ENCODE measurements at regions not wholly inside any gene's neighbourhood (a gene's known extent, or its start where the extent isn't known, plus 50 kb on each side); places are given as distances from the start of the nearest gene placed in this dataset.

DNA sequence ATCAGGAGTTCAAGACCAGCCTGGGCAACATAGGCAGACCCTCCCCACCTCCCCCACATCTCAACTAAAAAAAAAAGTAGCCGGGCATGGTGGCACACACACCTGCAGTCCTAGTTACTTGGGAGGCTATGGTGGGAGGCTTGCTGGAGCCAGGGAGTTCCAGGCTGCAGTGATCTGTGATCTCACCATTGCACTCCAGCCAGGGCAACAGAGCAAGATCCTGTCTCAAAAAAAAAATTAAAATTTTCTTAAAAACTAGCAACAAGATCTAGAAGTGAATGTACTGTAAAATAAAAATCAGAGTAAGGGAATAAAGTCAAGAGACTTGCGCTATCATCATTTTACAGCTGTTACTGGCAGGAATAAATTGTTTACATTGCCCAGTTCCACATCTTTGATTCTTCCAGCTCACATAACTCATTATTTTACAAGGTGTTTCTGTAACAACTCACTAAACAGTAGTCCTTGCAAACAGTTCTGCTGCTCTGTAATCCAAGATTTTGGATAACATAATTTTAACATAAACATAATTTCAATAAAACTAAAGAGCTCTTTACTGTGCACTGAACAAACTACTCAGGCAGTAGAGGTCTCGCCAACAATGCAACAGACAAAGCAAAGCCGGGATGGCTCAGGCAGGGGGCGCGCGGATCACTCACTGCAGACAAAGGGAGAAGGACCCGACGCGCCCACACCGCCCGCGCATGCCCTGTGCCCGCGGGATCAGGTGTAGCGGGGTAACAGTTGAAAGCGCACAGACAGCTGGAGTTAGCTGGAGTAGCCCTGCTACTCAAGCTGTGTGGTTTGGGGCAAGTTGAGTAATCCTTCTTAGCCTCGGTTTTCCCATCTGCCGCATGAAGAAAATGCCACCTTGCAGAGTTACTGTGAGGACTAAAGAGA is 73.3 kb upstream of the NFE2L3 start:
- DNase-seq = peak; percentile 98
- peak; percentile 73 for TF ChIP-seq CTCF (IDR thresholded peaks at IDR 0.05; ENCODE audit: low read depth, low read length)
- Histone ChIP-seq H3K36me3 (no peaks in the 10 kb centered on the region), H3K27me3 (ENCODE audit: insufficient read depth, low read depth, severe bottlenecking) (no peaks in the 10 kb centered on the region), H3K9me3 (ENCODE audit: severe bottlenecking) (no peaks in the 10 kb centered on the region), H3K27ac (peak overlapping the region; percentile 86), H3K4me3 (ENCODE audit: low read depth, low read length) (no peak overlapping the region)

DNA sequence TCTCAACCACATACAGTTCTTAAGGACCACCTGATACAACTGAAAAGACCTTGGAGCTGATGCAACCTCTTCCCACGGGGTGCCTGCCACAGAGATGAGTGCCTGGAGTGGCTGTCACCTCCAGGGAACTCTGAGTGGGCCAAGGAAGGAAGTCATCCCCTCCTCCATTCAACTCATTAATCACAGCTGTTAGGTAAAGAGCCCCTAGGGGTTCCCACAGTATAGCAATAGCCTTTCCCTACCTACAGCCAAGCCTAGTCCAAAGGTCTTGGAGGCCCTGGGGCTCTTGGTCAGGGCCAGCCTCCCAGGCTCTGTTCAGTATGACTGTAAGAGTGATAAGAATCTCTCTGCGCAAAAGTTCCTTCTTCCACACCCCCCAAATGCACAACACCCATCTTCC is 70.4 kb upstream of the NFE2L3 start:
- Histone ChIP-seq H3K36me3 (no peaks in the 10 kb centered on the region), H3K4me3 (ENCODE audit: low read depth, low read length) (no peak overlapping the region), H3K27me3 (ENCODE audit: insufficient read depth, low read depth, severe bottlenecking) (no peaks in the 10 kb centered on the region), H3K9me3 (ENCODE audit: severe bottlenecking) (no peaks in the 10 kb centered on the region), H3K27ac (no peak overlapping the region)
- DNase-seq = no peak
- no peak for TF ChIP-seq CTCF (IDR thresholded peaks at IDR 0.05; ENCODE audit: low read depth, low read length)

GRCh38 chr7:26083113-26083512 is 68.9 kb upstream of the NFE2L3 start:
- Histone ChIP-seq H3K4me3 (ENCODE audit: low read depth, low read length) (no peak overlapping the region), H3K9me3 (ENCODE audit: severe bottlenecking) (no peaks in the 10 kb centered on the region), H3K27ac (no peak overlapping the region), H3K36me3 (no peaks in the 10 kb centered on the region), H3K27me3 (ENCODE audit: insufficient read depth, low read depth, severe bottlenecking) (no peaks in the 10 kb centered on the region)
- DNase-seq = peak; percentile 40
- no peak for TF ChIP-seq CTCF (IDR thresholded peaks at IDR 0.05; ENCODE audit: low read depth, low read length)

DNA sequence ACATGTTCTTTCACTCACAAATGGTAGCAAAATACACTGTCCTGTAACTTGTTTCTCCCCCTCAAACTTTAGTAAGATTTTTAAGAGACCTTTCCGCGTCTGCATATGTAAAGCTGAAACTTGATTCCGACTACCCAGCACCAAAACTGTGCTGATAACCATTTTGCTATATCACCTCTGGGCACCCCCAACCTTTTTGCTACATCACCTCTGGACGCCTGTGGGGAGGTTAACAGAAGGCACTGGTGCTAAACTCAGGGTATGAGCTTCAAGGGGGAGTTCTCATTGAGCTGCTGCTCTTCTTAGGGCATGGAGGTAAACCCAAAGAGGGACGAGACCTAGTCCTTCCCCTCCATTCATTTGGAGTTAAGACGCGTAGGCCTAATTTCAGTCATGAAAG is 67.6 kb upstream of the NFE2L3 start:
- Histone ChIP-seq H3K27me3 (ENCODE audit: insufficient read depth, low read depth, severe bottlenecking) (no peaks in the 10 kb centered on the region), H3K9me3 (ENCODE audit: severe bottlenecking) (no peaks in the 10 kb centered on the region), H3K36me3 (no peaks in the 10 kb centered on the region), H3K4me3 (ENCODE audit: low read depth, low read length) (no peak overlapping the region), H3K27ac (no peak overlapping the region)
- no peak for DNase-seq
- TF ChIP-seq CTCF (IDR thresholded peaks at IDR 0.05; ENCODE audit: low read depth, low read length) = no peak

- no peak for DNase-seq
- H3K9me3 ChIP-seq (ENCODE audit: severe bottlenecking) = no peaks in the 10 kb centered on the region
- no peak overlapping the region for H3K4me3 ChIP-seq (ENCODE audit: low read depth, low read length)
- H3K36me3 ChIP-seq = no peaks in the 10 kb centered on the region
- H3K27ac ChIP-seq = no peak overlapping the region
- no peak for TF ChIP-seq CTCF (IDR thresholded peaks at IDR 0.05; ENCODE audit: low read depth, low read length)
- no peaks in the 10 kb centered on the region for H3K27me3 ChIP-seq (ENCODE audit: insufficient read depth, low read depth, severe bottlenecking)
Observed at GRCh38 chr7:26085771-26086170, 66.2 kb upstream of the NFE2L3 start.

Data from WERI-Rb-1 (cell line).